ENCODE measurements at regions not wholly inside any gene's neighbourhood (a gene's known extent, or its start where the extent isn't known, plus 50 kb on each side); places are given as distances from the start of the nearest gene placed in this dataset.

DNA sequence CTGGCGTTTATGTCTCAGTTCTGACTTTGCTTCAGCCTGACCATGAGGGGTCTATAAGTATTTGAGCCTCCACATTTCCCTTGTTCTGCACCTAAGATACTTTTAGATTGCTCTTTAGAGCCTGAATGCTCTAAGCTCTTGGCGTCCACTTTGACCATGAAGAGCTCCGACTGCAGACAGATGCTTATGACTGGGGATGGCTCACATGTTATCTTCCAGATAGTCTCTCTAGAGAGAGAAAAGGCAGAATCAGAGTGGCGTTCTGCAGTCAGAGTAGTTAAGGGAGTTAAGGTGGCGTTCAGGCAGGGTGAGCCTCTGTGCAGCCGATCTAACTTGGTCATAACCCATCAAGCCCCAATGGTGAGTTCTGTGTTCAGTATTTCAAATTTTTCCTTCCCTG is 487.9 kb upstream of the NR2F2 start:
- TF ChIP-seq MYNN (CRISPR knock-in tag; IDR thresholded peaks at IDR 0.05; ENCODE audit: low read depth), result no peak
- TF ChIP-seq CEBPB (IDR thresholded peaks at IDR 0.05; ENCODE audit: borderline replicate concordance, low read depth, low read length), result no peak
